ENCODE measurements at regions not wholly inside any gene's neighbourhood (a gene's known extent, or its start where the extent isn't known, plus 50 kb on each side); places are given as distances from the start of the nearest gene placed in this dataset.

GRCh38 chr13:87981416-87981815 is 310.2 kb downstream of the SLITRK5 start:
- H3K9me3 ChIP-seq: peaks cover 0 to 5% of the 10 kb centered on the region in 2 donors
- H3K4me1 ChIP-seq: no peaks in the 10 kb centered on the region
- H3K27me3 ChIP-seq: no peaks in the 10 kb centered on the region
- DNase-seq (ENCODE audit: low spot score in 2 of 2): no peak
- H3K36me3 ChIP-seq: no peaks in the 10 kb centered on the region
- intact Hi-C loops (cut with DNase I; ENCODE audit: low total_unique reads): no loop called here
- no peak overlapping the region for H3K4me3 ChIP-seq
- H3K27ac ChIP-seq: no peak overlapping the region
- TF ChIP-seq POLR2A (IDR thresholded peaks at IDR 0.05): no peak
- TF ChIP-seq, protein P1, sequence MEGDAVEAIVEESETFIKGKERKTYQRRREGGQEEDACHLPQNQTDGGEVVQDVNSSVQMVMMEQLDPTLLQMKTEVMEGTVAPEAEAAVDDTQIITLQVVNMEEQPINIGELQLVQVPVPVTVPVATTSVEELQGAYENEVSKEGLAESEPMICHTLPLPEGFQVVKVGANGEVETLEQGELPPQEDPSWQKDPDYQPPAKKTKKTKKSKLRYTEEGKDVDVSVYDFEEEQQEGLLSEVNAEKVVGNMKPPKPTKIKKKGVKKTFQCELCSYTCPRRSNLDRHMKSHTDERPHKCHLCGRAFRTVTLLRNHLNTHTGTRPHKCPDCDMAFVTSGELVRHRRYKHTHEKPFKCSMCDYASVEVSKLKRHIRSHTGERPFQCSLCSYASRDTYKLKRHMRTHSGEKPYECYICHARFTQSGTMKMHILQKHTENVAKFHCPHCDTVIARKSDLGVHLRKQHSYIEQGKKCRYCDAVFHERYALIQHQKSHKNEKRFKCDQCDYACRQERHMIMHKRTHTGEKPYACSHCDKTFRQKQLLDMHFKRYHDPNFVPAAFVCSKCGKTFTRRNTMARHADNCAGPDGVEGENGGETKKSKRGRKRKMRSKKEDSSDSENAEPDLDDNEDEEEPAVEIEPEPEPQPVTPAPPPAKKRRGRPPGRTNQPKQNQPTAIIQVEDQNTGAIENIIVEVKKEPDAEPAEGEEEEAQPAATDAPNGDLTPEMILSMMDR (IDR thresholded peaks at IDR 0.05): no peak
- no peak for TF ChIP-seq POLR2AphosphoS5 (IDR thresholded peaks at IDR 0.05)

DNA sequence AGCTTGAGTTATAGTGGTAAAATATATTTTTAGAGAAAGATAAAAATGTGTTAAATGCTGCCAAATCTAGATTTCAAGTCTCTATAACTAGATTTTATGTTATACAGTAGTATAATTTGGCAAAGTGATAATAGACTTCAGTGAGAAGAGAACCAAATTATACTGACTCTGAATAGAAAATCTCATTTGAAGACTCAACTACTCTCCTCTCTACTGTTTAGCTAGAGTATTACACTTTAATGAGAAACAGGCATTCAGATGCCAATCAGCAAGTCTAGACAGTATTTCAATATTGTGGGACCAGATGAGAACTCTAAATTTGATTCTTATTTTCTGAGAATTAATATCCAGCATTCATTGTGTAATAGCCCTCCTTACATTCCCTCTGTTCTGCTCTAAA is 311.2 kb downstream of the SLITRK5 start:
- no peak overlapping the region for H3K4me3 ChIP-seq
- no peak for DNase-seq (ENCODE audit: low spot score in 2 of 2)
- H3K4me1 ChIP-seq: no peaks in the 10 kb centered on the region
- intact Hi-C loops (cut with DNase I; ENCODE audit: low total_unique reads): no loop called here
- no peak overlapping the region for H3K27ac ChIP-seq
- TF ChIP-seq, protein P1 (IDR thresholded peaks at IDR 0.05): no peak
- no peak for TF ChIP-seq POLR2A (IDR thresholded peaks at IDR 0.05)
- no peak for TF ChIP-seq POLR2AphosphoS5 (IDR thresholded peaks at IDR 0.05)
- no peaks in the 10 kb centered on the region for H3K36me3 ChIP-seq
- H3K9me3 ChIP-seq: peaks cover 0 to 2% of the 10 kb centered on the region in 2 donors
- H3K27me3 ChIP-seq: no peaks in the 10 kb centered on the region

- no peaks in the 10 kb centered on the region for H3K9me3 ChIP-seq
- TF ChIP-seq POLR2A (IDR thresholded peaks at IDR 0.05) (no peak), POLR2AphosphoS5 (IDR thresholded peaks at IDR 0.05) (no peak)
- TF ChIP-seq, protein P1 (IDR thresholded peaks at IDR 0.05): no peak
- no peak overlapping the region for H3K4me3 ChIP-seq
- H3K27ac ChIP-seq: no peak overlapping the region
- intact Hi-C loops (cut with DNase I; ENCODE audit: low total_unique reads): no loop called here
- H3K36me3 ChIP-seq: no peaks in the 10 kb centered on the region
- no peaks in the 10 kb centered on the region for H3K27me3 ChIP-seq
- no peak for DNase-seq (ENCODE audit: low spot score in 2 of 2)
- H3K4me1 ChIP-seq: no peaks in the 10 kb centered on the region
Measured at GRCh38 chr13:87986639-87987250, 315.6 kb downstream of the SLITRK5 start.

DNA sequence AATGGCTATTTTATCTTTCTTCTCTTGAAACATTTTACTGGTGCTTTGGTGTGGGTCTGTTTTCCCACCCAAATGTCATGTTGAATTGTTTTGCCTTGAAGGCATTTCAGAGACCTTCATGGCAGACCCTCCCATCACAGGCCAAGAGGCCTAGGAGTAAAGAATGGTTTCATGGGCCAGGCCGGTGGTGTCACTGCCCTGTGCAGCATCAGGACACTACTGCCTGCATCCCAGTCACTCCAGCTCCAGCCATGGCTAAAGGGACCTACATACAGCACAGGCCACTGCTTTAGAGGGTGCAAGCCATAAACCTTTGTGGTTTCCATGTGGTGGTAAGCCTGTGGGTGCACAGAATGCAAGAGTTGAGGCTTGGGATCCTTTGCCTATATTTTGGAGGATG is 326.9 kb downstream of the SLITRK5 start:
- Histone ChIP-seq H3K27ac (no peak overlapping the region), H3K27me3 (no peaks in the 10 kb centered on the region), H3K4me3 (no peak overlapping the region), H3K36me3 (no peaks in the 10 kb centered on the region), H3K9me3 (no peaks in the 10 kb centered on the region), H3K4me1 (no peaks in the 10 kb centered on the region)
- no peak for DNase-seq (ENCODE audit: low spot score in 2 of 2)
- no peak for TF ChIP-seq POLR2AphosphoS5 (IDR thresholded peaks at IDR 0.05)
- TF ChIP-seq, protein P1 (IDR thresholded peaks at IDR 0.05): no peak
- TF ChIP-seq POLR2A (IDR thresholded peaks at IDR 0.05): no peak
- intact Hi-C loops (cut with DNase I; ENCODE audit: low total_unique reads): no loop called here

GRCh38 chr13:87999240-87999700 is 328.1 kb downstream of the SLITRK5 start:
- Histone ChIP-seq H3K4me3 (no peak overlapping the region), H3K9me3 (no peaks in the 10 kb centered on the region), H3K27ac (no peak overlapping the region), H3K36me3 (no peaks in the 10 kb centered on the region), H3K27me3 (no peaks in the 10 kb centered on the region), H3K4me1 (no peaks in the 10 kb centered on the region)
- no peak for DNase-seq (ENCODE audit: low spot score in 2 of 2)
- intact Hi-C loops (cut with DNase I; ENCODE audit: low total_unique reads): no loop called here
- TF ChIP-seq, protein P1 (IDR thresholded peaks at IDR 0.05): no peak
- no peak for TF ChIP-seq POLR2A (IDR thresholded peaks at IDR 0.05)
- TF ChIP-seq POLR2AphosphoS5 (IDR thresholded peaks at IDR 0.05): no peak
